GM12878 (cell line): ENCODE measurements at regions not wholly inside any gene's neighbourhood (a gene's known extent, or its start where the extent isn't known, plus 50 kb on each side); places are given as distances from the start of the nearest gene placed in this dataset.

Experiments used
- CEBPZ ChIP-seq: fragments of 150-350 bp; IDR thresholded peaks from 2 replicates; pipeline ENCODE4 v1.6.1; 2016; ENCODE audit warnings: low read depth, low read length
- CHD1 ChIP-seq: IDR thresholded peaks from 2 replicates; pipeline ENCODE4 v1.6.1; 2012; ENCODE audit warnings: low read depth, low read length, improper control_type of control experiment
- FOXK2 ChIP-seq: fragments of 450-650 bp; IDR thresholded peaks from 2 replicates; pipeline ENCODE4 v1.6.1; 2017; ENCODE audit warnings: mild to moderate bottlenecking, moderate library complexity
- YY1 ChIP-seq: IDR thresholded peaks from 2 replicates; pipeline ENCODE4 v1.6.1; 2011; ENCODE audit warnings: low read depth, mild to moderate bottlenecking, low read length
- TF ChIP-seq, protein P1 (sequence below): fragments of 450-650 bp; IDR thresholded peaks from 2 replicates; pipeline ENCODE4 v1.6.1; 2016; ENCODE audit warnings: mild to moderate bottlenecking, moderate library complexity, borderline replicate concordance
- TF ChIP-seq, protein P2 (sequence below): IDR thresholded peaks from 2 replicates; pipeline ENCODE4 v1.6.1; 2012; ENCODE audit warnings: low read depth, low read length, improper control_type of control experiment
- TF ChIP-seq, protein P3 (sequence below): fragments of 450-650 bp; IDR thresholded peaks from 2 replicates; pipeline ENCODE4 v1.6.1; 2017; ENCODE audit warnings: mild to moderate bottlenecking, moderate library complexity

- TF ChIP-seq, protein P1, sequence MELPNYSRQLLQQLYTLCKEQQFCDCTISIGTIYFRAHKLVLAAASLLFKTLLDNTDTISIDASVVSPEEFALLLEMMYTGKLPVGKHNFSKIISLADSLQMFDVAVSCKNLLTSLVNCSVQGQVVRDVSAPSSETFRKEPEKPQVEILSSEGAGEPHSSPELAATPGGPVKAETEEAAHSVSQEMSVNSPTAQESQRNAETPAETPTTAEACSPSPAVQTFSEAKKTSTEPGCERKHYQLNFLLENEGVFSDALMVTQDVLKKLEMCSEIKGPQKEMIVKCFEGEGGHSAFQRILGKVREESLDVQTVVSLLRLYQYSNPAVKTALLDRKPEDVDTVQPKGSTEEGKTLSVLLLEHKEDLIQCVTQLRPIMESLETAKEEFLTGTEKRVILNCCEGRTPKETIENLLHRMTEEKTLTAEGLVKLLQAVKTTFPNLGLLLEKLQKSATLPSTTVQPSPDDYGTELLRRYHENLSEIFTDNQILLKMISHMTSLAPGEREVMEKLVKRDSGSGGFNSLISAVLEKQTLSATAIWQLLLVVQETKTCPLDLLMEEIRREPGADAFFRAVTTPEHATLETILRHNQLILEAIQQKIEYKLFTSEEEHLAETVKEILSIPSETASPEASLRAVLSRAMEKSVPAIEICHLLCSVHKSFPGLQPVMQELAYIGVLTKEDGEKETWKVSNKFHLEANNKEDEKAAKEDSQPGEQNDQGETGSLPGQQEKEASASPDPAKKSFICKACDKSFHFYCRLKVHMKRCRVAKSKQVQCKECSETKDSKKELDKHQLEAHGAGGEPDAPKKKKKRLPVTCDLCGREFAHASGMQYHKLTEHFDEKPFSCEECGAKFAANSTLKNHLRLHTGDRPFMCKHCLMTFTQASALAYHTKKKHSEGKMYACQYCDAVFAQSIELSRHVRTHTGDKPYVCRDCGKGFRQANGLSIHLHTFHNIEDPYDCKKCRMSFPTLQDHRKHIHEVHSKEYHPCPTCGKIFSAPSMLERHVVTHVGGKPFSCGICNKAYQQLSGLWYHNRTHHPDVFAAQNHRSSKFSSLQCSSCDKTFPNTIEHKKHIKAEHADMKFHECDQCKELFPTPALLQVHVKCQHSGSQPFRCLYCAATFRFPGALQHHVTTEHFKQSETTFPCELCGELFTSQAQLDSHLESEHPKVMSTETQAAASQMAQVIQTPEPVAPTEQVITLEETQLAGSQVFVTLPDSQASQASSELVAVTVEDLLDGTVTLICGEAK = no peak
- TF ChIP-seq, protein P2, sequence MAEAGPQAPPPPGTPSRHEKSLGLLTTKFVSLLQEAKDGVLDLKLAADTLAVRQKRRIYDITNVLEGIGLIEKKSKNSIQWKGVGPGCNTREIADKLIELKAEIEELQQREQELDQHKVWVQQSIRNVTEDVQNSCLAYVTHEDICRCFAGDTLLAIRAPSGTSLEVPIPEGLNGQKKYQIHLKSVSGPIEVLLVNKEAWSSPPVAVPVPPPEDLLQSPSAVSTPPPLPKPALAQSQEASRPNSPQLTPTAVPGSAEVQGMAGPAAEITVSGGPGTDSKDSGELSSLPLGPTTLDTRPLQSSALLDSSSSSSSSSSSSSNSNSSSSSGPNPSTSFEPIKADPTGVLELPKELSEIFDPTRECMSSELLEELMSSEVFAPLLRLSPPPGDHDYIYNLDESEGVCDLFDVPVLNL = no peak
- TF ChIP-seq YY1 = no peak
- no peak for TF ChIP-seq FOXK2
- TF ChIP-seq, protein P3, sequence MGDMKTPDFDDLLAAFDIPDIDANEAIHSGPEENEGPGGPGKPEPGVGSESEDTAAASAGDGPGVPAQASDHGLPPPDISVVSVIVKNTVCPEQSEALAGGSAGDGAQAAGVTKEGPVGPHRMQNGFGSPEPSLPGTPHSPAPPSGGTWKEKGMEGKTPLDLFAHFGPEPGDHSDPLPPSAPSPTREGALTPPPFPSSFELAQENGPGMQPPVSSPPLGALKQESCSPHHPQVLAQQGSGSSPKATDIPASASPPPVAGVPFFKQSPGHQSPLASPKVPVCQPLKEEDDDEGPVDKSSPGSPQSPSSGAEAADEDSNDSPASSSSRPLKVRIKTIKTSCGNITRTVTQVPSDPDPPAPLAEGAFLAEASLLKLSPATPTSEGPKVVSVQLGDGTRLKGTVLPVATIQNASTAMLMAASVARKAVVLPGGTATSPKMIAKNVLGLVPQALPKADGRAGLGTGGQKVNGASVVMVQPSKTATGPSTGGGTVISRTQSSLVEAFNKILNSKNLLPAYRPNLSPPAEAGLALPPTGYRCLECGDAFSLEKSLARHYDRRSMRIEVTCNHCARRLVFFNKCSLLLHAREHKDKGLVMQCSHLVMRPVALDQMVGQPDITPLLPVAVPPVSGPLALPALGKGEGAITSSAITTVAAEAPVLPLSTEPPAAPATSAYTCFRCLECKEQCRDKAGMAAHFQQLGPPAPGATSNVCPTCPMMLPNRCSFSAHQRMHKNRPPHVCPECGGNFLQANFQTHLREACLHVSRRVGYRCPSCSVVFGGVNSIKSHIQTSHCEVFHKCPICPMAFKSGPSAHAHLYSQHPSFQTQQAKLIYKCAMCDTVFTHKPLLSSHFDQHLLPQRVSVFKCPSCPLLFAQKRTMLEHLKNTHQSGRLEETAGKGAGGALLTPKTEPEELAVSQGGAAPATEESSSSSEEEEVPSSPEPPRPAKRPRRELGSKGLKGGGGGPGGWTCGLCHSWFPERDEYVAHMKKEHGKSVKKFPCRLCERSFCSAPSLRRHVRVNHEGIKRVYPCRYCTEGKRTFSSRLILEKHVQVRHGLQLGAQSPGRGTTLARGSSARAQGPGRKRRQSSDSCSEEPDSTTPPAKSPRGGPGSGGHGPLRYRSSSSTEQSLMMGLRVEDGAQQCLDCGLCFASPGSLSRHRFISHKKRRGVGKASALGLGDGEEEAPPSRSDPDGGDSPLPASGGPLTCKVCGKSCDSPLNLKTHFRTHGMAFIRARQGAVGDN = no peak
- no peak for TF ChIP-seq CEBPZ
- TF ChIP-seq CHD1 = no peak
These were observed 141.5 kb upstream of the FST start (continued) for GRCh38 chr5:53338971-53339370.
